ENCODE measurements at regions not wholly inside any gene's neighbourhood (a gene's known extent, or its start where the extent isn't known, plus 50 kb on each side); places are given as distances from the start of the nearest gene placed in this dataset.
A peak's percentile ranks its signal among the peaks of the same experiment; 100 is the strongest.

DNA sequence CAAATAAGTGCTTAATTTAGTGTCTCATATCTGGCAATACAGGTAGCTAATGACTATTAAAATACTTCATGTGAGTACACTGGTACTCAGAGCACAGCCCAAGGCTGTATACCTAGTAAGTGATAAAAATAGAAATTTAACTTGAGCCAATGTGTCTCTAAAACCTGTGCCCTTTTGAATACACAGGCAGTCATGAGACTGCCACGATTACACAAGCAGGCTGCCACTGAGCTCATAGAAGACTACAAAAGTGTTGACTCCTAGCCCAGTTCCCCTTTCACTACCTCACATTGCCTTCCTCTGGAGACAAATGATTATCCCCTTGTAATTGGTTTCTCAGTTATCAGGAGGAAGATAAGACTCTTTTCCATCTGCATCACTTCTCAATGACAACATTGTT, 66.3 kb upstream of the PAPPA start:
- TF ChIP-seq, protein P1, sequence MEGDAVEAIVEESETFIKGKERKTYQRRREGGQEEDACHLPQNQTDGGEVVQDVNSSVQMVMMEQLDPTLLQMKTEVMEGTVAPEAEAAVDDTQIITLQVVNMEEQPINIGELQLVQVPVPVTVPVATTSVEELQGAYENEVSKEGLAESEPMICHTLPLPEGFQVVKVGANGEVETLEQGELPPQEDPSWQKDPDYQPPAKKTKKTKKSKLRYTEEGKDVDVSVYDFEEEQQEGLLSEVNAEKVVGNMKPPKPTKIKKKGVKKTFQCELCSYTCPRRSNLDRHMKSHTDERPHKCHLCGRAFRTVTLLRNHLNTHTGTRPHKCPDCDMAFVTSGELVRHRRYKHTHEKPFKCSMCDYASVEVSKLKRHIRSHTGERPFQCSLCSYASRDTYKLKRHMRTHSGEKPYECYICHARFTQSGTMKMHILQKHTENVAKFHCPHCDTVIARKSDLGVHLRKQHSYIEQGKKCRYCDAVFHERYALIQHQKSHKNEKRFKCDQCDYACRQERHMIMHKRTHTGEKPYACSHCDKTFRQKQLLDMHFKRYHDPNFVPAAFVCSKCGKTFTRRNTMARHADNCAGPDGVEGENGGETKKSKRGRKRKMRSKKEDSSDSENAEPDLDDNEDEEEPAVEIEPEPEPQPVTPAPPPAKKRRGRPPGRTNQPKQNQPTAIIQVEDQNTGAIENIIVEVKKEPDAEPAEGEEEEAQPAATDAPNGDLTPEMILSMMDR (IDR thresholded peaks at IDR 0.05; ENCODE audit: low read depth, low read length, missing input control) = no peak
- TF ChIP-seq TAF1 (conservative IDR thresholded peaks at IDR 0.05) (no peak), RAD21 (IDR thresholded peaks at IDR 0.05) (peak in 1 of 2 donors; percentile 24), RXRA (IDR thresholded peaks at IDR 0.05) (peak in 1 of 2 donors; percentile 38)

All from liver (tissue), 3 donors.